GM12874 (cell line): ENCODE measurements at regions not wholly inside any gene's neighbourhood (a gene's known extent, or its start where the extent isn't known, plus 50 kb on each side); places are given as distances from the start of the nearest gene placed in this dataset.

Experiments used
- CTCF ChIP-seq: IDR thresholded peaks from 2 replicates; pipeline ENCODE4 v1.5.1; 2011; ENCODE audit warnings: low read depth, mild to moderate bottlenecking, control low read depth, low read length, moderate library complexity; ENCODE audit not compliant: insufficient read depth

GRCh38 chr12:90677055-90677454 lies 277.9 kb downstream of the CCER1 start:
- TF ChIP-seq CTCF, result no peak

GRCh38 chr12:90675106-90675505 lies 279.9 kb downstream of the CCER1 start:
- TF ChIP-seq CTCF, result no peak

- TF ChIP-seq CTCF, result no peak
Measured at GRCh38 chr12:90672081-90672480, 282.9 kb downstream of the CCER1 start.

GRCh38 chr12:90659060-90659459 lies 295.9 kb downstream of the CCER1 start:
- TF ChIP-seq CTCF, result no peak

- no peak for TF ChIP-seq CTCF
Measured at GRCh38 chr12:90653040-90653439, 301.9 kb downstream of the CCER1 start.

- no peak for TF ChIP-seq CTCF
Measured at GRCh38 chr12:90652280-90652679, 302.7 kb downstream of the CCER1 start.

- TF ChIP-seq CTCF, result no peak
Measured at GRCh38 chr12:90645181-90645580, 309.8 kb downstream of the CCER1 start.
